HCT116 (cell line): ENCODE measurements at regions not wholly inside any gene's neighbourhood (a gene's known extent, or its start where the extent isn't known, plus 50 kb on each side); places are given as distances from the start of the nearest gene placed in this dataset.

Experiments
- ATAC-seq: fragments of 200-7000 bp; cut with Tn5 transposase; 2 replicates; pipeline ENCODE4 v1.9.1; 2020; ENCODE audit warnings: mild to moderate bottlenecking, moderate library complexity
- BruUV-seq: library from RNA; stranded (reverse); fragments of 400-500 nt; replicated peaks from 2 replicates; lab custom pipeline; 2021; lab: Mats Ljungman, UMichigan
- CTCF ChIA-PET: fragments of 300-600 bp; sonication (Branson Sonifier 250); formaldehyde crosslinking; loops from one replicate; lab custom pipeline; 2021; ENCODE audit warnings: antibody characterized with exemption; lab: Charles Lee
- POLR2A ChIA-PET: fragments of 300-600, 350-600 bp; sonication (Branson Sonifier 250); formaldehyde crosslinking; loops from one replicate; lab custom pipeline; 2021; ENCODE audit warnings: antibody characterized with exemption; lab: Charles Lee
- RAD21 ChIA-PET, 2 experiments: fragments of 300-600 bp; sonication (Branson Sonifier 250); formaldehyde crosslinking; loops; one replicate each; lab custom pipeline; 2023; ENCODE audit warnings: low total read pairs in 2 of 2; ENCODE audit not compliant: uncharacterized antibody in 2 of 2, unreplicated experiment in 2 of 2, low non-redundant PET in 1 of 2; lab: Charles Lee
- DNase-seq: peaks from one replicate; pipeline ENCODE4 v3.0.0-alpha.2; 2010; ENCODE audit warnings: low read depth, low spot score
- H2AFZ ChIP-seq: fragments of 200-600 bp; shearing (Covaris generic), sonication (generic); 2 replicates; pipeline ENCODE4 v1.6.1; 2017; ENCODE audit warnings: low read depth, mixed run types, mixed read lengths, antibody characterized with exemption, low read length; ENCODE audit not compliant: poor library complexity, severe bottlenecking
- H3K27ac ChIP-seq: 2 replicates; pipeline ENCODE4 v1.5.1; 2012; ENCODE audit warnings: low read depth, low read length
- H3K27me3 ChIP-seq: fragments of 200-600 bp; sonication (generic); 2 replicates; pipeline ENCODE4 v1.6.1; 2016; ENCODE audit warnings: mixed run types, low read length, mixed read lengths; ENCODE audit not compliant: insufficient read depth
- H3K36me3 ChIP-seq, 2 experiments: fragments of 200-500 bp in 1 of 2; fragments of 200-600 bp in 1 of 2; sonication (Bioruptor generic) in 1 of 2; sonication (generic) in 1 of 2; 2 replicates each; pipeline versions ENCODE4 v1.5.1 to v1.6.1; 2014 to 2016; ENCODE audit warnings: low read length in 2 of 2, inconsistent platforms in 1 of 2, mixed read lengths in 1 of 2, mixed run types in 1 of 2; ENCODE audit not compliant: insufficient read depth in 2 of 2, control insufficient read depth in 1 of 2
- H3K4me1 ChIP-seq, 2 experiments: fragments of 200-600 bp in 1 of 2; sonication (generic) in 1 of 2; 2 replicates each; pipeline versions ENCODE4 v1.5.1 to v1.6.1; 2012 to 2017; ENCODE audit warnings: low read length in 2 of 2, inconsistent platforms in 1 of 2, mild to moderate bottlenecking in 1 of 2, mixed read lengths in 1 of 2, mixed run types in 1 of 2, moderate library complexity in 1 of 2; ENCODE audit not compliant: insufficient read depth in 2 of 2, control insufficient read depth in 1 of 2
- H3K4me2 ChIP-seq: fragments of 200-600 bp; sonication (generic); 2 replicates; pipeline ENCODE4 v1.6.1; 2017; ENCODE audit warnings: mixed run types, low read length, mixed read lengths
- H3K4me3 ChIP-seq, 2 experiments: fragments of 200-600 bp in 1 of 2; sonication (generic) in 1 of 2; replicated peaks in 1 of 2; 2 replicates each; pipeline ENCODE4 v1.5.1; 2011 to 2016; ENCODE audit warnings: low read length in 2 of 2, control low read depth in 1 of 2, low read depth in 1 of 2, mild to moderate bottlenecking in 1 of 2, mixed read lengths in 1 of 2, mixed run types in 1 of 2
- H3K79me2 ChIP-seq: fragments of 200-600 bp; sonication (generic); 2 replicates; pipeline ENCODE4 v1.6.1; 2017; ENCODE audit warnings: mild to moderate bottlenecking, mixed run types, low read length, moderate library complexity, mixed read lengths; ENCODE audit not compliant: insufficient read depth
- H3K9ac ChIP-seq: fragments of 200-600 bp; sonication (generic); 2 replicates; pipeline ENCODE4 v1.6.1; 2016; ENCODE audit warnings: low read length, mixed read lengths
- H3K9me2 ChIP-seq: fragments of 200-600 bp; sonication (generic), shearing (Covaris generic); 2 replicates; pipeline ENCODE4 v1.6.1; 2017; ENCODE audit warnings: mixed run types, mild to moderate bottlenecking, moderate library complexity; ENCODE audit not compliant: insufficient read depth
- H3K9me3 ChIP-seq, 2 experiments: fragments of 200-500 bp in 1 of 2; fragments of 200-600 bp in 1 of 2; sonication (Bioruptor generic) in 1 of 2; sonication (generic) in 1 of 2; 2 replicates each; pipeline ENCODE4 v1.6.1; 2014 to 2017; ENCODE audit warnings: low read length in 2 of 2, mixed read lengths in 2 of 2, inconsistent platforms in 1 of 2, low read depth in 1 of 2, mild to moderate bottlenecking in 1 of 2, mixed run types in 1 of 2, moderate library complexity in 1 of 2; ENCODE audit not compliant: control insufficient read depth in 1 of 2, insufficient read depth in 1 of 2
- H4K20me1 ChIP-seq: fragments of 200-600 bp; sonication (generic), shearing (Covaris generic); 2 replicates; pipeline ENCODE4 v1.6.1; 2017; ENCODE audit warnings: mixed run types, mild to moderate bottlenecking, moderate library complexity; ENCODE audit not compliant: insufficient read depth
- ATF3 ChIP-seq: IDR thresholded peaks from 2 replicates; pipeline ENCODE4 v1.6.1; 2012
- ELF1 ChIP-seq: IDR thresholded peaks from 2 replicates; pipeline ENCODE4 v1.6.1; 2012; ENCODE audit warnings: low read depth, borderline replicate concordance
- EZH2 ChIP-seq: fragments of 200-600 bp; sonication (generic); IDR thresholded peaks from 2 replicates; pipeline ENCODE4 v1.6.1; 2017; ENCODE audit warnings: antibody characterized with exemption, mixed run types
- EZH2phosphoT487 ChIP-seq: fragments of 200-600 bp; IDR thresholded peaks from 2 replicates; pipeline ENCODE4 v1.6.1; 2018; ENCODE audit warnings: antibody characterized with exemption, borderline replicate concordance
- FOSL1 ChIP-seq: IDR thresholded peaks from 2 replicates; pipeline ENCODE4 v1.6.1; 2012; ENCODE audit warnings: low read depth
- MAX ChIP-seq: IDR thresholded peaks from 2 replicates; pipeline ENCODE4 v1.6.1; 2012
- POLR2A ChIP-seq: IDR thresholded peaks from 2 replicates; pipeline ENCODE4 v1.7.0; 2011; ENCODE audit warnings: borderline replicate concordance; ENCODE audit not compliant: insufficient read depth, insufficient read length; ENCODE audit errors: extremely low read depth
- SP1 ChIP-seq: IDR thresholded peaks from 2 replicates; pipeline ENCODE4 v1.6.1; 2012; ENCODE audit warnings: low read depth
- SRF ChIP-seq: IDR thresholded peaks from 2 replicates; pipeline ENCODE4 v1.6.1; 2012; ENCODE audit warnings: low read depth
- TCF7L2 ChIP-seq: IDR thresholded peaks from 2 replicates; pipeline ENCODE4 v1.7.0; 2011; ENCODE audit warnings: borderline replicate concordance, inconsistent platforms; ENCODE audit not compliant: insufficient read depth, insufficient read length; ENCODE audit errors: extremely low read depth
- YY1 ChIP-seq: IDR thresholded peaks from 2 replicates; pipeline ENCODE4 v1.6.1; 2011; ENCODE audit warnings: low read length, low read depth, moderate library complexity, mild to moderate bottlenecking; ENCODE audit not compliant: insufficient replicate concordance; ENCODE audit errors: extremely low read depth
- ZBTB33 ChIP-seq: IDR thresholded peaks from 2 replicates; pipeline ENCODE4 v1.6.1; 2011; ENCODE audit warnings: mild to moderate bottlenecking, low read length, moderate library complexity; ENCODE audit not compliant: insufficient replicate concordance; ENCODE audit errors: extremely low read depth
- ZFX ChIP-seq: fragments of 450-650 bp; IDR thresholded peaks from 2 replicates; pipeline ENCODE4 v1.6.1; 2017
- ZNF274 ChIP-seq: fragments of 200-500 bp; sonication (Bioruptor generic); IDR thresholded peaks from 2 replicates; pipeline ENCODE4 v1.6.1; 2014; ENCODE audit warnings: mild to moderate bottlenecking, low read depth, low read length, inconsistent platforms
- intact Hi-C: fragments of 100-400 bp; cut with micrococcal nuclease; formaldehyde crosslinking; loops from 2 replicates; pipeline ENCODE4 v1.10.0; 2022
- TF ChIP-seq, protein P1 (sequence below): IDR thresholded peaks from 2 replicates; pipeline ENCODE4 v1.6.1; 2012; ENCODE audit warnings: low read depth

- TF ChIP-seq YY1 (no peak), ZBTB33 (no peak)
Observed at GRCh38 chr14:97747316-97747715, 950.1 kb downstream of the VRK1 start (continued).

GRCh38 chr14:97748616-97749015 is 951.4 kb downstream of the VRK1 start:
- ChIA-PET CTCF (no interaction called here), POLR2A (no interaction called here), RAD21 (no interaction called here)
- Histone ChIP-seq H3K36me3 (no peaks in the 10 kb centered on the region), H3K9me3 (no peaks in the 10 kb centered on the region; a peak in 1 of 4 replicates), H3K9ac (no peak overlapping the region), H3K27me3 (no peaks in the 10 kb centered on the region), H4K20me1 (no peaks in the 10 kb centered on the region), H2AFZ (no peak overlapping the region), H3K4me1 (no peaks in the 10 kb centered on the region), H3K4me3 (no peak overlapping the region), H3K27ac (no peak overlapping the region), H3K79me2 (no peaks in the 10 kb centered on the region), H3K9me2 (no peaks in the 10 kb centered on the region), H3K4me2 (no peak overlapping the region)
- DNase-seq (no peak), ATAC-seq (no peak)
- intact Hi-C loops = no loop called here
- TF ChIP-seq TCF7L2 (no peak), SP1 (no peak), EZH2 (no peak), ZNF274 (no peak), ELF1 (no peak), EZH2phosphoT487 (no peak), MAX (no peak), SRF (no peak), ZFX (no peak), POLR2A (no peak), ATF3 (no peak), FOSL1 (no peak)
- TF ChIP-seq, protein P1, sequence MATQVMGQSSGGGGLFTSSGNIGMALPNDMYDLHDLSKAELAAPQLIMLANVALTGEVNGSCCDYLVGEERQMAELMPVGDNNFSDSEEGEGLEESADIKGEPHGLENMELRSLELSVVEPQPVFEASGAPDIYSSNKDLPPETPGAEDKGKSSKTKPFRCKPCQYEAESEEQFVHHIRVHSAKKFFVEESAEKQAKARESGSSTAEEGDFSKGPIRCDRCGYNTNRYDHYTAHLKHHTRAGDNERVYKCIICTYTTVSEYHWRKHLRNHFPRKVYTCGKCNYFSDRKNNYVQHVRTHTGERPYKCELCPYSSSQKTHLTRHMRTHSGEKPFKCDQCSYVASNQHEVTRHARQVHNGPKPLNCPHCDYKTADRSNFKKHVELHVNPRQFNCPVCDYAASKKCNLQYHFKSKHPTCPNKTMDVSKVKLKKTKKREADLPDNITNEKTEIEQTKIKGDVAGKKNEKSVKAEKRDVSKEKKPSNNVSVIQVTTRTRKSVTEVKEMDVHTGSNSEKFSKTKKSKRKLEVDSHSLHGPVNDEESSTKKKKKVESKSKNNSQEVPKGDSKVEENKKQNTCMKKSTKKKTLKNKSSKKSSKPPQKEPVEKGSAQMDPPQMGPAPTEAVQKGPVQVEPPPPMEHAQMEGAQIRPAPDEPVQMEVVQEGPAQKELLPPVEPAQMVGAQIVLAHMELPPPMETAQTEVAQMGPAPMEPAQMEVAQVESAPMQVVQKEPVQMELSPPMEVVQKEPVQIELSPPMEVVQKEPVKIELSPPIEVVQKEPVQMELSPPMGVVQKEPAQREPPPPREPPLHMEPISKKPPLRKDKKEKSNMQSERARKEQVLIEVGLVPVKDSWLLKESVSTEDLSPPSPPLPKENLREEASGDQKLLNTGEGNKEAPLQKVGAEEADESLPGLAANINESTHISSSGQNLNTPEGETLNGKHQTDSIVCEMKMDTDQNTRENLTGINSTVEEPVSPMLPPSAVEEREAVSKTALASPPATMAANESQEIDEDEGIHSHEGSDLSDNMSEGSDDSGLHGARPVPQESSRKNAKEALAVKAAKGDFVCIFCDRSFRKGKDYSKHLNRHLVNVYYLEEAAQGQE = no peak
- no TSS peak for BruUV-seq
